Type B pancreatic cell (in vitro differentiated cells): ENCODE measurements at regions not wholly inside any gene's neighbourhood (a gene's known extent, or its start where the extent isn't known, plus 50 kb on each side); places are given as distances from the start of the nearest gene placed in this dataset.
A peak's percentile ranks its signal among the peaks of the same experiment; 100 is the strongest.

ENCODE experiments used
- DNase-seq: peaks from one replicate; pipeline ENCODE4 v3.0.0; 2021; ENCODE audit warnings: mixed read lengths; ENCODE audit not compliant: unreplicated experiment; ENCODE audit errors: extremely low spot score
- H3K27ac Mint-ChIP-seq: 2 replicates; pipeline ENCODE4 v1.8.0; 2021; ENCODE audit warnings: mild to moderate bottlenecking, mixed read lengths
- H3K27me3 Mint-ChIP-seq: 2 replicates; pipeline ENCODE4 v1.8.0; 2021; ENCODE audit warnings: mixed read lengths
- H3K36me3 Mint-ChIP-seq: 2 replicates; pipeline ENCODE4 v1.8.0; 2021; ENCODE audit warnings: mixed read lengths
- H3K4me1 Mint-ChIP-seq: one replicate; pipeline ENCODE4 v1.8.0; 2021; ENCODE audit warnings: mixed read lengths; ENCODE audit not compliant: unreplicated experiment
- H3K4me3 Mint-ChIP-seq: 2 replicates; pipeline ENCODE4 v1.8.0; 2021; ENCODE audit warnings: mild to moderate bottlenecking, mixed read lengths
- H3K9me3 Mint-ChIP-seq: 2 replicates; pipeline ENCODE4 v1.8.0; 2021; ENCODE audit warnings: mixed read lengths
- TF ChIP-seq, protein P1 (sequence below): fragments of 200-600 bp; sonication (generic); conservative IDR thresholded peaks from 2 replicates; pipeline ENCODE4 v1.5.0; 2021; ENCODE audit warnings: antibody characterized with exemption, mild to moderate bottlenecking

DNA sequence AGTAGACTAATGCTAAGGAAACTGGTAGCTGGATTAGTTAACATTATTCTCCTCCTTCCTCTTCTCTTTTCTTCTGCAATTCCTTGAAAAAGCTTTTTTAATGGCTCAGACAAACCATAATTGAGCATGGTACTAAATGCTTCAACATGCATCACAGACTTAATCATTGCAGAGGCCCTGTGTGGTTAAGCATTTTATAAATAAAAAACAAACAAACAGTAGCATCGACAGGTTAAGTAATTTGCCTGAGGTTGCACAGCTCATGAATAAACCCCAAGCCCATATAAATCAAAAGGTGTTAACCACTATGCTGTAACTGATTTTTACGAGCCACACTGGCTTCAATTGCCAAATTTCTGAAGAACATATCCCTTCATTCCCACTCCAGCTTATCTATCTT, 462.1 kb downstream of the LMO4 start:
- Mint-ChIP-seq H3K4me3 (no peak overlapping the region), H3K4me1 (peaks cover 28% of the 10 kb centered on the region), H3K27ac (no peak overlapping the region), H3K36me3 (no peaks in the 10 kb centered on the region), H3K27me3 (no peaks in the 10 kb centered on the region), H3K9me3 (no peaks in the 10 kb centered on the region)
- TF ChIP-seq, protein P1, sequence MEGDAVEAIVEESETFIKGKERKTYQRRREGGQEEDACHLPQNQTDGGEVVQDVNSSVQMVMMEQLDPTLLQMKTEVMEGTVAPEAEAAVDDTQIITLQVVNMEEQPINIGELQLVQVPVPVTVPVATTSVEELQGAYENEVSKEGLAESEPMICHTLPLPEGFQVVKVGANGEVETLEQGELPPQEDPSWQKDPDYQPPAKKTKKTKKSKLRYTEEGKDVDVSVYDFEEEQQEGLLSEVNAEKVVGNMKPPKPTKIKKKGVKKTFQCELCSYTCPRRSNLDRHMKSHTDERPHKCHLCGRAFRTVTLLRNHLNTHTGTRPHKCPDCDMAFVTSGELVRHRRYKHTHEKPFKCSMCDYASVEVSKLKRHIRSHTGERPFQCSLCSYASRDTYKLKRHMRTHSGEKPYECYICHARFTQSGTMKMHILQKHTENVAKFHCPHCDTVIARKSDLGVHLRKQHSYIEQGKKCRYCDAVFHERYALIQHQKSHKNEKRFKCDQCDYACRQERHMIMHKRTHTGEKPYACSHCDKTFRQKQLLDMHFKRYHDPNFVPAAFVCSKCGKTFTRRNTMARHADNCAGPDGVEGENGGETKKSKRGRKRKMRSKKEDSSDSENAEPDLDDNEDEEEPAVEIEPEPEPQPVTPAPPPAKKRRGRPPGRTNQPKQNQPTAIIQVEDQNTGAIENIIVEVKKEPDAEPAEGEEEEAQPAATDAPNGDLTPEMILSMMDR: no peak
- DNase-seq: no peak

DNA sequence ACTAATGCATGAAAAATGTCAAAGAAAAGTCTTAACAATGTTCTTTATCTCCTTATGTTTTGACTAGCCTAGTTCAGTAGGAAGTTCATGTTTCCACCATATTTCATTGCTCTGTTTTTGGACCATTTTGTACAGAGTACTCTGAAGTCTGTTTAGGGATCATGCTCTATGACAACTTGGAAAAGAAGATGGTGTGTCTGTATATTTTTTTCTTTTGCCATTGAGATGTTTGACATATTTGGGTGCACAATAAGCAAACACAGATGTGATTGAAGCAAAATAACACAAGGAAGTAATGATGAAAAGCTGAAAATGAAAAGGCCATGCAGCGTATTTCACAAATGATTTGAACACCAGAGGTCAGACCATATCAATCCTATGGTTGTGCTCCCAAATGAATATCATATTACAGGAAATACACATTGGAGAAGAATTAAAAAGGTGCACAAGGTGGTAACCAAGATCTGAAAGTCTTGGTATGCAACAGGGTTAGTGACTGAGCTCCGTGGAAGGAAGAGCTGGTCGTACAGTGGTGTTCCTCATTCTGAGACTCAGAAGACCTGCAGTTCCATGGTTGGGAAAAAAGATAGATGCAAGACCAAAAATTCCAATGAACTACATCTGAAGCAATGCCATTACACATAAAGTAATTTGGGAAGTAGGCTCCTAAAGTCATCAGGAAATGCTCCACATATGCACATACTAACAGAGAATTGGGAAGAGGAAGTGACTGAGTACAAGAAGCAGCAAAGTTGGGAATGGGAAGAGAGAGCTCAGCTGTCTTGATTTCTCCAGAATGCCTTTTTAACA, 463.5 kb downstream of the LMO4 start:
- no peak overlapping the region for H3K4me3 Mint-ChIP-seq
- no peaks in the 10 kb centered on the region for H3K27me3 Mint-ChIP-seq
- no peak for DNase-seq
- H3K4me1 Mint-ChIP-seq: peaks cover 31% of the 10 kb centered on the region
- no peak overlapping the region for H3K27ac Mint-ChIP-seq
- no peaks in the 10 kb centered on the region for H3K36me3 Mint-ChIP-seq
- TF ChIP-seq, protein P1: no peak
- H3K9me3 Mint-ChIP-seq: no peaks in the 10 kb centered on the region

DNA sequence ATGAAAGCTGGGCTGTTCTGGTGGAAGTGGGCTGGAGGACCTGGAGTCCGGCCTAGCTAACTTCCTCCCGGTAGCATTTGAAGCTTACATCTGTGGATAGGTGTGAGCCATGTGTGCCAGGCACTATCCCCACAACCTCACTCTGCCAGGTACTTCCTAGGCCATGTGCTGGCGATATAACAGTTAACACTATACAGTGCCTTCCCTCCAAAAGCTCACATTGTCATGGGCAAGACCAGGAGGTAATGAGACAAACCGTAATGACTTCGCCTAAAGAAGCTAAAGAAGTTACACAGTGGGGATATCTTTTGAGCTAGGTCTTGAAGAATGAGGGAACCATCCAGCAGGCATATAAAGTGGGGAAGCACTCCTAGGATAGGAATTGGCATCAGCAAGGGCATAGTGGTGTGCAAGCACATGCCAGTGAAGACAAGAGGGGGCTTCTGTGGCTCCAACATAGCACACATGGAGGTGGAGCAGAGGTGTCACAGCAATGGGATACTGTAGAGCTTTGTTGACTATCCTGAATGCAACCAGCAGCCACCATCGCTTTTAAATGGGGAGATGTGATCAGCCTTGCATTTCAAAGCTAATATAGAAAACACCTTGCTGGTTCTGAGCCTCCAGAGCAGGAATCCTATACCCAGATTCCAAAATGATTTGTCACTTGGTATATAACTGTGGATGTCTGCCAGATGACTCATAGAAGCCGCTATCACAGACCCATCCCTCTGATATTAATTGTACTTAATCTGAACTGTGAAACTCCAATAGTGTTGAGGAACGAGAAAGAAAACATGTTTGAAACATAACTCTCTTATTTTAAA, 466.3 kb downstream of the LMO4 start:
- TF ChIP-seq, protein P1: no peak
- Mint-ChIP-seq H3K4me1 (peaks cover 25% of the 10 kb centered on the region), H3K27ac (peak overlapping the region; percentile 35), H3K9me3 (no peaks in the 10 kb centered on the region), H3K4me3 (no peak overlapping the region), H3K36me3 (no peaks in the 10 kb centered on the region), H3K27me3 (no peaks in the 10 kb centered on the region)
- DNase-seq: no peak

DNA sequence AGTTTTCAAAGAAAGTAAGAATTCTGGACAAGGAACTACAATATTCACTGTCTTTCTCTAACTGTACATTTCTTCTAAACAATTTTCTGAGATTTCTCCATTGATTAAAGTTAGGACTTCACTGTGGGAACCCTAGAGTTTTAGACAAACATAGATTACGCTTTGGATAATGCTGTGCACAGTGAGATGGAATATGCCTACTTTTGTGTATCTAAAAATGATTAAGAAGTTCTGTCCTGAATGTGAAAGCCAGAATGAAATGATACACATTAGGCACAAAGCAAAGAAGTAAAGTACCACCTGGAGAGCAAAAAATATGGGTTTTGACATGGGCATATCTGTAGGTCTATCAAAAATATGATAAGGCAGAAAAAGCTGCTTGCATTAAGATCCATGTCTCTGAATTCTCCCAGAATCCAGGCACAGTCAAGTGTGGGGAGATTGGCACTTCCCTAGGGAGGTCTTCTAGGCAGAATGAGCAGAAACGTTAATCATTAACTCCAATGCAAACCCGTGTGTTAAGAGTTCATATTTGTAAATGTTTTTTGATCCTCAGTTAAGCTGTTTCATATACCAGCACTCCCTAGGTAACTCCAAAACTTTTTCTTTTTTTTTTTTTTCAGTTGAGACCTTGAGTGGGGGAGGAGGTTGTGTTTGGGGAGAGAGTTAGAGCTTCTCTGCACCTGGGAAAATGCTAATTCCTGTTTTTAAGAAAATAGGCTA, 467.1 kb downstream of the LMO4 start:
- Mint-ChIP-seq H3K9me3 (no peaks in the 10 kb centered on the region), H3K4me1 (peaks cover 25% of the 10 kb centered on the region), H3K36me3 (no peaks in the 10 kb centered on the region), H3K27me3 (no peaks in the 10 kb centered on the region), H3K27ac (peak overlapping the region; percentile 35), H3K4me3 (peak overlapping the region; percentile 6)
- TF ChIP-seq, protein P1: no peak
- DNase-seq: no peak

DNA sequence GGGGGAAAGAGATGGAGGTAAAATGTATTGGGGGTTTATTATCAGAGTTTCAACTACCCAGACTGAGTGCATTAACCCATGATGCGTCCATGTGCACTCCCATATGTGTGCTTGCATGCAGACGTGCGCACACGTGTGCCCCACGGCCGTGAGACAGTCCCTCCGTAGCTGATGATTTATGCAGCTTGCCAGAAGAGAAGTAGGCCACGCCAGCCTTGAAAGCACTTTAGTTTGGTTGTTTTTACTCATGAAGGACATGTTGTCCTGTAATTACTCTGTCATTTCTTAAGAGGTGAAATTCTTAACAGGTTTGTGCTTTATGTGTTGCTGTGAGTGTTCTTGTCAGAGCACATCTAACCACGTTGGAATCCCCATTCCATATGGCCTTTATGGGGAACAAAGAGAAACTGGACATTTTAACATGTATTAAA, 467.8 kb downstream of the LMO4 start:
- Mint-ChIP-seq H3K4me3 (no peak overlapping the region), H3K9me3 (no peaks in the 10 kb centered on the region), H3K27me3 (no peaks in the 10 kb centered on the region), H3K36me3 (no peaks in the 10 kb centered on the region), H3K27ac (peak overlapping the region; percentile 35), H3K4me1 (peaks cover 25% of the 10 kb centered on the region)
- TF ChIP-seq, protein P1: no peak
- DNase-seq: no peak
